ENCODE measurements at regions not wholly inside any gene's neighbourhood (a gene's known extent, or its start where the extent isn't known, plus 50 kb on each side); places are given as distances from the start of the nearest gene placed in this dataset.

- H3K79me2 ChIP-seq (ENCODE audit: control insufficient read depth, insufficient read depth, low read length), result no peaks in the 10 kb centered on the region
- CTCF ChIA-PET, result no interaction called here
- H3K27ac ChIP-seq (ENCODE audit: insufficient read depth, low read depth, low read length), result no peak overlapping the region
- no peak overlapping the region for H3K4me2 ChIP-seq (ENCODE audit: insufficient read depth, low read length)
- no peaks in the 10 kb centered on the region for H4K20me1 ChIP-seq (replicated peaks; ENCODE audit: control insufficient read depth, extremely low read depth, insufficient read depth, low read length)
- no peaks in the 10 kb centered on the region for H3K4me1 ChIP-seq (ENCODE audit: control insufficient read depth, extremely low read depth, insufficient read depth, low read length)
- peaks cover 5% of the 10 kb centered on the region for H3K9me3 ChIP-seq (replicated peaks; ENCODE audit: control insufficient read depth, insufficient read depth, low read length)
- H3K27me3 ChIP-seq (ENCODE audit: control insufficient read depth in 2 of 2, insufficient read depth in 2 of 2, low read length in 2 of 2), result no peaks in the 10 kb centered on the region
- DNase-seq (ENCODE audit: low read depth, low spot score) (no peak), FAIRE-seq (no peak)
- dilution Hi-C loops (cut with MboI; ENCODE audit: extremely low pct_ligation_motif_present, low sequenced_read_pairs), result no loop called here
- no peak overlapping the region for H3K4me3 ChIP-seq (replicated peaks in 1 of 3; ENCODE audit: insufficient read depth in 1 of 3, low read depth in 1 of 3, low read length in 3 of 3)
- H3K9me1 ChIP-seq (replicated peaks; ENCODE audit: control insufficient read depth, extremely low read depth, insufficient read depth, low read length), result no peaks in the 10 kb centered on the region
- H2AFZ ChIP-seq (ENCODE audit: low read depth, low read length), result no peak overlapping the region
- intact Hi-C loops (cut with micrococcal nuclease), result loop anchor here (10.0 kb wide), 1 partner anchor 58 kb away; no protein-coding TSS in a partner anchor
- TF ChIP-seq FOS (IDR thresholded peaks at IDR 0.05; ENCODE audit: borderline replicate concordance, insufficient read depth, low read length) (no peak), MYC (IDR thresholded peaks at IDR 0.05; ENCODE audit: low read depth, low read length) (no peak), CTCF (IDR thresholded peaks at IDR 0.05; ENCODE audit: extremely low read depth in 1 of 2, insufficient read depth in 1 of 2, low read depth in 1 of 2, low read length in 2 of 2) (no peak), JUN (IDR thresholded peaks at IDR 0.05; ENCODE audit: borderline replicate concordance, insufficient read depth, insufficient read length, low read depth) (no peak), MAX (IDR thresholded peaks at IDR 0.05; ENCODE audit: insufficient read depth, insufficient read length) (no peak), POLR2AphosphoS5 (IDR thresholded peaks at IDR 0.05; ENCODE audit: insufficient read depth, low read depth, low read length) (no peak), EZH2 (IDR thresholded peaks at IDR 0.05; ENCODE audit: borderline replicate concordance, low read depth, low read length, severe bottlenecking) (no peak), GATA2 (IDR thresholded peaks at IDR 0.05; ENCODE audit: insufficient read depth, insufficient read length, low read depth, low read length) (no peak), POLR2A (IDR thresholded peaks at IDR 0.05; ENCODE audit: low read depth, low read length) (no peak)
- H3K36me3 ChIP-seq (ENCODE audit: control insufficient read depth in 2 of 2, extremely low read depth in 1 of 2, insufficient read depth in 2 of 2, low read length in 2 of 2), result no peaks in the 10 kb centered on the region
- POLR2A ChIA-PET, result no interaction called here
- BruUV-seq (replicated peaks), result no TSS peak
- no peak overlapping the region for H3K9ac ChIP-seq (replicated peaks; ENCODE audit: extremely low read depth, insufficient read depth, low read length)
Measured at GRCh38 chr18:37666991-37667390, 101.4 kb upstream of the CELF4 start.

Measured in endothelial cell of umbilical vein (primary cell).